ENCODE measurements at regions not wholly inside any gene's neighbourhood (a gene's known extent, or its start where the extent isn't known, plus 50 kb on each side); places are given as distances from the start of the nearest gene placed in this dataset.
A peak's percentile ranks its signal among the peaks of the same experiment; 100 is the strongest.
"Not testable (repeated sequence)": the region's sequence is repeated elsewhere in the genome, so short reads cannot be mapped to it uniquely, and the experiment has no call there.

- DNase-seq: no peak
Observed at GRCh38 chr2:231644426-231644825, 51.8 kb downstream of the TEX44 start.

GRCh38 chr2:231646476-231646875 is 53.8 kb downstream of the TEX44 start:
- DNase-seq: no peak

- DNase-seq: peak; percentile 75
Observed at GRCh38 chr2:231648579-231649174, 56.0 kb downstream of the TEX44 start.

- not testable (repeated sequence) for DNase-seq
Observed at GRCh38 chr2:231651561-231651960, 56.8 kb upstream of the PTMA start.

- no peak for DNase-seq
Observed at GRCh38 chr2:231655488-231655887, 52.8 kb upstream of the PTMA start.

- DNase-seq: no peak
Observed at GRCh38 chr2:231655894-231656293, 52.4 kb upstream of the PTMA start.
